Activated CD8-positive, alpha-beta T cell treated with anti-CD3 and anti-CD28 coated beads for 36 hours (primary cell): ENCODE measurements at regions not wholly inside any gene's neighbourhood (a gene's known extent, or its start where the extent isn't known, plus 50 kb on each side); places are given as distances from the start of the nearest gene placed in this dataset.
"Not testable (repeated sequence)": the region's sequence is repeated elsewhere in the genome, so short reads cannot be mapped to it uniquely, and the experiment has no call there.

Experiments
- ATAC-seq: fragments of 200-7000 bp; cut with Tn5 transposase; one replicate; pipeline ENCODE4 v1.10.0; 2021; ENCODE audit warnings: mild to moderate bottlenecking, moderate library complexity
- CTCF ChIA-PET: fragments of 350-600 bp; sonication (Branson Sonifier 250); formaldehyde crosslinking; loops from one replicate; lab custom pipeline; 2021; ENCODE audit warnings: antibody characterized with exemption; lab: Charles Lee
- POLR2A ChIA-PET: fragments of 350-600 bp; sonication (Branson Sonifier 250); formaldehyde crosslinking; loops from one replicate; lab custom pipeline; 2021; ENCODE audit warnings: antibody characterized with exemption; lab: Charles Lee
- DNase-seq: peaks from one replicate; pipeline ENCODE4 v3.0.0-alpha.2; 2020
- H3K27ac Mint-ChIP-seq: one replicate; pipeline ENCODE4 v1.8.0; 2021; ENCODE audit warnings: mild to moderate bottlenecking, mixed read lengths
- H3K27me3 Mint-ChIP-seq: one replicate; pipeline ENCODE4 v1.8.0; 2021; ENCODE audit warnings: mixed read lengths
- H3K36me3 Mint-ChIP-seq: one replicate; pipeline ENCODE4 v1.8.0; 2021; ENCODE audit warnings: low read depth, mixed read lengths
- H3K4me1 Mint-ChIP-seq: one replicate; pipeline ENCODE4 v1.8.0; 2021; ENCODE audit warnings: low read depth, mixed read lengths
- H3K4me3 Mint-ChIP-seq: one replicate; pipeline ENCODE4 v1.8.0; 2021; ENCODE audit warnings: mild to moderate bottlenecking, moderate library complexity, mixed read lengths
- H3K9me3 Mint-ChIP-seq: one replicate; pipeline ENCODE4 v1.8.0; 2021; ENCODE audit warnings: mixed read lengths
- intact Hi-C: fragments of 100-400 bp; cut with micrococcal nuclease; formaldehyde crosslinking; loops from one replicate; pipeline ENCODE4 v1.10.0; 2022
- TF ChIP-seq, protein P1 (sequence below): fragments of 200-600 bp; IDR thresholded peaks from one replicate; pipeline ENCODE4 v1.8.0; 2022; ENCODE audit warnings: antibody characterized with exemption, mild to moderate bottlenecking

DNA sequence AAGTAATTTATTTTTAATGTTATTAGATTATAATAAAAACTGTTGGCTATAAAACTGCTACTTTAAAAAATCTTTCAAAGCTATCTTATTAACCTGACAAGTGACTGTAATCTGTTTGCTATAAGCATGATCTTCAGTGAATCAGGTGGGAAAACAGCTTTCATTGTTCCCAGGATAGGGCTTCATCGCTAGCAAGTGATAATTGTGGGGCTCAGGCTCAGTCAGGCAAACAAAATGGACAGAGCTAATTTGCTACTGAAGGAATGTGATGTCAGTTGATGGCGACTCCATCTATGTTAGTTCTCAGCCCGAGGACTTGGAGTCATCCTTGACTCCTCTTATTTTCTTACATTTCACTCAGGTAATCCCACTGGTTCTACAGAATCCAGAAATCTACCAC is 125.0 kb downstream of the RASSF10 start:
- H3K27me3 Mint-ChIP-seq = peaks cover 11% of the 10 kb centered on the region
- no peaks in the 10 kb centered on the region for H3K36me3 Mint-ChIP-seq
- H3K9me3 Mint-ChIP-seq = peaks cover 1% of the 10 kb centered on the region
- no peak overlapping the region for H3K27ac Mint-ChIP-seq
- intact Hi-C loops = no loop called here
- no peak for DNase-seq
- H3K4me1 Mint-ChIP-seq = no peaks in the 10 kb centered on the region
- TF ChIP-seq, protein P1, sequence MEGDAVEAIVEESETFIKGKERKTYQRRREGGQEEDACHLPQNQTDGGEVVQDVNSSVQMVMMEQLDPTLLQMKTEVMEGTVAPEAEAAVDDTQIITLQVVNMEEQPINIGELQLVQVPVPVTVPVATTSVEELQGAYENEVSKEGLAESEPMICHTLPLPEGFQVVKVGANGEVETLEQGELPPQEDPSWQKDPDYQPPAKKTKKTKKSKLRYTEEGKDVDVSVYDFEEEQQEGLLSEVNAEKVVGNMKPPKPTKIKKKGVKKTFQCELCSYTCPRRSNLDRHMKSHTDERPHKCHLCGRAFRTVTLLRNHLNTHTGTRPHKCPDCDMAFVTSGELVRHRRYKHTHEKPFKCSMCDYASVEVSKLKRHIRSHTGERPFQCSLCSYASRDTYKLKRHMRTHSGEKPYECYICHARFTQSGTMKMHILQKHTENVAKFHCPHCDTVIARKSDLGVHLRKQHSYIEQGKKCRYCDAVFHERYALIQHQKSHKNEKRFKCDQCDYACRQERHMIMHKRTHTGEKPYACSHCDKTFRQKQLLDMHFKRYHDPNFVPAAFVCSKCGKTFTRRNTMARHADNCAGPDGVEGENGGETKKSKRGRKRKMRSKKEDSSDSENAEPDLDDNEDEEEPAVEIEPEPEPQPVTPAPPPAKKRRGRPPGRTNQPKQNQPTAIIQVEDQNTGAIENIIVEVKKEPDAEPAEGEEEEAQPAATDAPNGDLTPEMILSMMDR = no peak
- POLR2A ChIA-PET = no interaction called here
- H3K4me3 Mint-ChIP-seq = no peak overlapping the region
- no peak for ATAC-seq
- CTCF ChIA-PET = interaction anchor here (0.7 to 1.2 kb wide), 2 partner anchors 13 to 169 kb away, joined by 3 read pairs; no protein-coding TSS in a partner anchor

GRCh38 chr11:13134886-13135285 is 125.8 kb downstream of the RASSF10 start:
- intact Hi-C loops = no loop called here
- H3K4me1 Mint-ChIP-seq = no peaks in the 10 kb centered on the region
- ChIA-PET POLR2A (no interaction called here), CTCF (no interaction called here)
- H3K9me3 Mint-ChIP-seq = peaks cover 1% of the 10 kb centered on the region
- no peak overlapping the region for H3K27ac Mint-ChIP-seq
- DNase-seq (no peak), ATAC-seq (no peak)
- no peak overlapping the region for H3K4me3 Mint-ChIP-seq
- H3K36me3 Mint-ChIP-seq = no peaks in the 10 kb centered on the region
- TF ChIP-seq, protein P1 = no peak
- H3K27me3 Mint-ChIP-seq = peaks cover 12% of the 10 kb centered on the region

- intact Hi-C loops = no loop called here
- Mint-ChIP-seq H3K27ac (no peak overlapping the region), H3K9me3 (peaks cover 1% of the 10 kb centered on the region), H3K27me3 (peaks cover 12% of the 10 kb centered on the region), H3K36me3 (no peaks in the 10 kb centered on the region), H3K4me1 (no peaks in the 10 kb centered on the region), H3K4me3 (no peak overlapping the region)
- TF ChIP-seq, protein P1 = no peak
- CTCF ChIA-PET = no interaction called here
- DNase-seq (no peak), ATAC-seq (no peak)
- POLR2A ChIA-PET = interaction anchor here (0.5 kb wide), 1 partner anchor 1048 kb away, joined by 4 read pairs; no protein-coding TSS in a partner anchor
These were observed 126.5 kb downstream of the RASSF10 start for GRCh38 chr11:13135385-13136271.

GRCh38 chr11:13136272-13136596 is 127.1 kb downstream of the RASSF10 start:
- ATAC-seq = no peak
- CTCF ChIA-PET = no interaction called here

DNA sequence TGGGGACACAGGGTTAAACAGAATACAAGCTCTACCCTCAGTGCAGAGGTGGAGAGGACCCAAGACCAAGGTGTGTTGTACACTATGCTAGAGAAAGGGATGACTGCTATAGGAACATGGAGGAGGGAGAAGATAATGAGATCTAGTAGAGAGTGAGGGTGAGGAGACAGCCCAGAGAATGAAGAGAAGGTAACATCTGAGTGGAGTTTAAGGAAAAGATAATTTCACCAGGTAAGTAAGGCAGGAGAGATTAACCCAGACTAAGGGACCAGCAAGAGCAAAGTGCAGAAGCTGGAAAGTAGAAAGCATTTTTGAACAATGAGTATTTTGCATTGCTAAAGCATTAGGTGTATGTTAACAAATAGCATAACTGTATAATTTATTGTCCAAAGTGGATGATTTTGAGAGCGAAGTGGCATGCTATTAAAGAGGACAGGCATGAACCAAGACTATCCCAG is 128.8 kb downstream of the RASSF10 start:
- CTCF ChIA-PET = no interaction called here
- intact Hi-C loops = no loop called here
- no peak overlapping the region for H3K4me3 Mint-ChIP-seq
- no peak for DNase-seq
- H3K27ac Mint-ChIP-seq = no peak overlapping the region
- H3K27me3 Mint-ChIP-seq = peaks cover 14% of the 10 kb centered on the region
- no peak for ATAC-seq
- TF ChIP-seq, protein P1 = no peak
- POLR2A ChIA-PET = no interaction called here
- no peaks in the 10 kb centered on the region for H3K36me3 Mint-ChIP-seq
- H3K9me3 Mint-ChIP-seq = no peaks in the 10 kb centered on the region
- H3K4me1 Mint-ChIP-seq = no peaks in the 10 kb centered on the region

More at GRCh38 chr11:13136272-13136596, 127.1 kb downstream of the RASSF10 start:
- H3K4me3 Mint-ChIP-seq = no peak overlapping the region
- TF ChIP-seq, protein P1 = no peak
- H3K36me3 Mint-ChIP-seq = no peaks in the 10 kb centered on the region
- DNase-seq = no peak
- no peaks in the 10 kb centered on the region for H3K4me1 Mint-ChIP-seq
- peaks cover 13% of the 10 kb centered on the region for H3K27me3 Mint-ChIP-seq
- no peak overlapping the region for H3K27ac Mint-ChIP-seq
- no peaks in the 10 kb centered on the region for H3K9me3 Mint-ChIP-seq
- POLR2A ChIA-PET = no interaction called here
- intact Hi-C loops = no loop called here

DNA sequence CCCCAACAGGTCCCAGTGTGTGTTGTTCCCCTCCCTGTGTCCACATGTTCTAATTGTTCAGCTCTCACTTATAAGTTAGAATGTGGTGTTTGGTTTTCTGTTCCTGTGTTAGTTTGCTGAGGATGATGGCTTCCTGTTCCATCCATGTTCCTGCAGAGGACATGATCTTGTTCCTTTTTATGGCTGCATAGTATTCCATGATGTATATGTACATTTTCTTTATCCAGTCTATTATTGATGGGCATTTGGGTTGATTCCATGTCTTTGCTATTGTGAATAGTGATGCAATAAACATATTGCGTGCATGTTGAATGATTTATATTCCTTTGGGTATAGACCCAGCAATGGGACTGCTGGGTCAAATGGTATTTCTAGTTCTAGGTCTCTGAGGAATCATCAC is 130.0 kb downstream of the RASSF10 start:
- CTCF ChIA-PET, H3K27ac Mint-ChIP-seq, POLR2A ChIA-PET, H3K9me3 Mint-ChIP-seq, H3K36me3 Mint-ChIP-seq, H3K4me3 Mint-ChIP-seq, intact Hi-C loops, H3K4me1 Mint-ChIP-seq, ATAC-seq, DNase-seq: not testable (repeated sequence)
- peaks cover 14% of the 10 kb centered on the region for H3K27me3 Mint-ChIP-seq
